KMS-11 (cell line): ENCODE measurements at regions not wholly inside any gene's neighbourhood (a gene's known extent, or its start where the extent isn't known, plus 50 kb on each side); places are given as distances from the start of the nearest gene placed in this dataset.

Source experiments
- H2AFZ ChIP-seq: fragments of 200-600 bp; sonication (generic); 2 replicates; pipeline ENCODE4 v1.6.1; 2016; ENCODE audit warnings: antibody characterized with exemption, mixed run types, low read depth
- H3K27ac ChIP-seq: fragments of 200-600 bp; sonication (generic); 2 replicates; pipeline ENCODE4 v1.6.1; 2016; ENCODE audit warnings: mild to moderate bottlenecking, mixed run types
- H3K27me3 ChIP-seq: fragments of 200-600 bp; sonication (generic); 2 replicates; pipeline ENCODE4 v1.6.1; 2017; ENCODE audit warnings: mild to moderate bottlenecking, low read depth, mixed run types, moderate library complexity; ENCODE audit not compliant: insufficient read depth
- H3K36me3 ChIP-seq: fragments of 200-600 bp; sonication (generic); 2 replicates; pipeline ENCODE4 v1.6.1; 2017; ENCODE audit warnings: mild to moderate bottlenecking, mixed run types; ENCODE audit not compliant: insufficient read depth
- H3K4me1 ChIP-seq: fragments of 200-600 bp; sonication (generic); 2 replicates; pipeline ENCODE4 v1.6.1; 2016; ENCODE audit warnings: mild to moderate bottlenecking, low read depth, mixed run types; ENCODE audit not compliant: poor library complexity, severe bottlenecking
- H3K4me2 ChIP-seq: fragments of 200-600 bp; sonication (generic); 2 replicates; pipeline ENCODE4 v1.7.0; 2016; ENCODE audit warnings: mild to moderate bottlenecking, mixed run types
- H3K4me3 ChIP-seq: fragments of 200-600 bp; sonication (generic); IDR thresholded peaks from 2 replicates; pipeline ENCODE4 v1.6.1; 2017; ENCODE audit warnings: low read depth, low read length, mixed read lengths; ENCODE audit not compliant: insufficient read depth
- H3K79me2 ChIP-seq: fragments of 200-600 bp; sonication (generic); 2 replicates; pipeline ENCODE4 v1.6.1; 2016; ENCODE audit warnings: low read depth, mixed run types; ENCODE audit not compliant: insufficient read depth
- H3K9ac ChIP-seq: fragments of 200-600 bp; sonication (generic); 2 replicates; pipeline ENCODE4 v1.6.1; 2016; ENCODE audit warnings: mild to moderate bottlenecking, mixed run types
- H4K20me1 ChIP-seq: fragments of 200-600 bp; sonication (generic); 2 replicates; pipeline ENCODE4 v1.6.1; 2016; ENCODE audit warnings: mild to moderate bottlenecking, mixed run types; ENCODE audit not compliant: insufficient read depth
- TF ChIP-seq, protein P1 (sequence below): fragments of 200-600 bp; sonication (generic); conservative IDR thresholded peaks from 2 replicates; pipeline ENCODE4 v1.6.1; 2017; ENCODE audit warnings: low read depth, mild to moderate bottlenecking, antibody characterized with exemption, low read length, moderate library complexity, mixed read lengths

- H3K79me2 ChIP-seq, result no peaks in the 10 kb centered on the region
- H2AFZ ChIP-seq, result no peak overlapping the region
- no peak overlapping the region for H3K4me3 ChIP-seq
- no peak overlapping the region for H3K4me2 ChIP-seq
- TF ChIP-seq, protein P1, sequence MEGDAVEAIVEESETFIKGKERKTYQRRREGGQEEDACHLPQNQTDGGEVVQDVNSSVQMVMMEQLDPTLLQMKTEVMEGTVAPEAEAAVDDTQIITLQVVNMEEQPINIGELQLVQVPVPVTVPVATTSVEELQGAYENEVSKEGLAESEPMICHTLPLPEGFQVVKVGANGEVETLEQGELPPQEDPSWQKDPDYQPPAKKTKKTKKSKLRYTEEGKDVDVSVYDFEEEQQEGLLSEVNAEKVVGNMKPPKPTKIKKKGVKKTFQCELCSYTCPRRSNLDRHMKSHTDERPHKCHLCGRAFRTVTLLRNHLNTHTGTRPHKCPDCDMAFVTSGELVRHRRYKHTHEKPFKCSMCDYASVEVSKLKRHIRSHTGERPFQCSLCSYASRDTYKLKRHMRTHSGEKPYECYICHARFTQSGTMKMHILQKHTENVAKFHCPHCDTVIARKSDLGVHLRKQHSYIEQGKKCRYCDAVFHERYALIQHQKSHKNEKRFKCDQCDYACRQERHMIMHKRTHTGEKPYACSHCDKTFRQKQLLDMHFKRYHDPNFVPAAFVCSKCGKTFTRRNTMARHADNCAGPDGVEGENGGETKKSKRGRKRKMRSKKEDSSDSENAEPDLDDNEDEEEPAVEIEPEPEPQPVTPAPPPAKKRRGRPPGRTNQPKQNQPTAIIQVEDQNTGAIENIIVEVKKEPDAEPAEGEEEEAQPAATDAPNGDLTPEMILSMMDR, result no peak
- H3K4me1 ChIP-seq, result no peaks in the 10 kb centered on the region
- no peak overlapping the region for H3K27ac ChIP-seq
- H3K27me3 ChIP-seq, result no peaks in the 10 kb centered on the region
- H4K20me1 ChIP-seq, result no peaks in the 10 kb centered on the region
- no peak overlapping the region for H3K9ac ChIP-seq
- H3K36me3 ChIP-seq, result no peaks in the 10 kb centered on the region
These were observed 343.2 kb downstream of the FRK start for GRCh38 chr6:115717472-115717871.

- TF ChIP-seq, protein P1, result no peak
- Histone ChIP-seq H3K79me2 (no peaks in the 10 kb centered on the region), H3K27me3 (no peaks in the 10 kb centered on the region), H3K4me2 (no peak overlapping the region), H2AFZ (no peak overlapping the region), H3K4me1 (no peaks in the 10 kb centered on the region), H3K9ac (no peak overlapping the region), H3K27ac (no peak overlapping the region), H4K20me1 (no peaks in the 10 kb centered on the region), H3K36me3 (no peaks in the 10 kb centered on the region), H3K4me3 (no peak overlapping the region)
These were observed 343.6 kb downstream of the FRK start for GRCh38 chr6:115717062-115717461.

GRCh38 chr6:115712291-115712961 lies 348.3 kb downstream of the FRK start:
- Histone ChIP-seq H3K27ac (no peak overlapping the region), H4K20me1 (no peaks in the 10 kb centered on the region), H3K4me1 (no peaks in the 10 kb centered on the region), H3K27me3 (no peaks in the 10 kb centered on the region), H3K9ac (no peak overlapping the region), H3K36me3 (no peaks in the 10 kb centered on the region), H2AFZ (no peak overlapping the region), H3K4me2 (no peak overlapping the region), H3K4me3 (no peak overlapping the region), H3K79me2 (no peaks in the 10 kb centered on the region)
- TF ChIP-seq, protein P1, result no peak

DNA sequence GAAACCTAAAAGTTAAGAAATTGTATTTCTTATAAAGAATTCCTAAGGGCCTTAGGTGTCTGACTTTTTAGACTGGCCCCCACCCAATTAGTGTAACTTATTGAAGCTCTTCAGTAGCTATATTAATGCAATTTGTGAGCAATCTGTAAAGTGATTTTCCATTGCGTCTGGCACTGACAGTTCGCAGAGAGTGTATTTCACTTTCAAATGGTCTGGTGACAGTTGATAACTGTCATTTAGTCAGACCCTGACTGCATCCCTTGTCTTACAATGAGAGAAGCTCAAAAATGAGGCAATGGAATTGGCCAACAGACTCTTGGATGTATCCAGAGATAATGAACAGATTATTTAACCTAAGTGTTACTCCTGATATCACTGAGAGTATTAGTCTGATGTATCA lies 351.8 kb downstream of the FRK start:
- no peak overlapping the region for H3K4me3 ChIP-seq
- no peaks in the 10 kb centered on the region for H4K20me1 ChIP-seq
- no peaks in the 10 kb centered on the region for H3K27me3 ChIP-seq
- no peak overlapping the region for H2AFZ ChIP-seq
- H3K36me3 ChIP-seq, result no peaks in the 10 kb centered on the region
- H3K9ac ChIP-seq, result no peak overlapping the region
- no peak overlapping the region for H3K4me2 ChIP-seq
- no peaks in the 10 kb centered on the region for H3K79me2 ChIP-seq
- TF ChIP-seq, protein P1, result no peak
- H3K4me1 ChIP-seq, result no peaks in the 10 kb centered on the region
- H3K27ac ChIP-seq, result no peak overlapping the region
